ENCODE measurements at regions not wholly inside any gene's neighbourhood (a gene's known extent, or its start where the extent isn't known, plus 50 kb on each side); places are given as distances from the start of the nearest gene placed in this dataset.
"Not testable (repeated sequence)": the region's sequence is repeated elsewhere in the genome, so short reads cannot be mapped to it uniquely, and the experiment has no call there.

GRCh38 chr6:15922510-15923250 lies 206.2 kb upstream of the MYLIP start:
- no peak for DNase-seq

- no peak for DNase-seq
Observed at GRCh38 chr6:15921243-15921642, 207.6 kb upstream of the MYLIP start.

DNA sequence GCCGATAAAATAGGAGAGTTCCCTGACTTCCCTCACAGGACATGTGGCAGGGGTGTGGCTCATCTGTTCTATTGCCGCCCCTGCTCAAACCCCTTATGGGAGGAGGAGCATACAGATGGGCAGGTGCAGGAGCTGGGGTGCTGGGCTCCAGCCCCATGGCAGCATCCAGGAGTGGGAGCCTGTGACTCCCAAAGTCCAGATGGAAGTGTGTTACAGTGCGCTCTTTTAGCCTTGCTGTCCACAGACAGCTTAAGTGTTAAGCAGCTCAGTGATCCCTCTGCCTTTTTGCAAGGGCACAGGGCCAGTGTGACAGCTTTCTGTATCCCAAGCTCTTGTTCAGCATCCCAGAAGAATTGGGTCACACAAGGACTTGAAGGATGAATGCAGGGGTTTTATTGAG lies 212.3 kb upstream of the MYLIP start:
- no peak for DNase-seq

- no peak for DNase-seq
Observed at GRCh38 chr6:15915508-15916178, 213.2 kb upstream of the MYLIP start.

DNA sequence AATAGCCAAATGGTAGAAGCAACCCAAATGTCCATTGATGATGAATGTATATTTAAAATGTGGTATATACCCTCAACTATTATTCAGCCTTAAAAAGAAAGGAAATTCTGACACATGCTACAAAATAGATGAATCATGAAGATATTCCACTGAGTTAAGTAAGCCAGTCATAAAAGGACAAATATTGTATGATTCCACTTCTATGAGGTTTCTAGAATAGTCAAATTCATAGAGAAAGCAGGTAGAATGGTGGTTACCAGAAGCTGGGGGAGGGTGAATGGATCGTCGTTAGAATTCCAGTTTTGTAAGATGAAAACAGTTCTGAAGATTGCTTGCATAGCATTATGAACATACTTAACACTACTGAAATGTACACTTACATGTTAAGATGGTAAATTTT lies 214.3 kb upstream of the MYLIP start:
- no peak for DNase-seq

DNA sequence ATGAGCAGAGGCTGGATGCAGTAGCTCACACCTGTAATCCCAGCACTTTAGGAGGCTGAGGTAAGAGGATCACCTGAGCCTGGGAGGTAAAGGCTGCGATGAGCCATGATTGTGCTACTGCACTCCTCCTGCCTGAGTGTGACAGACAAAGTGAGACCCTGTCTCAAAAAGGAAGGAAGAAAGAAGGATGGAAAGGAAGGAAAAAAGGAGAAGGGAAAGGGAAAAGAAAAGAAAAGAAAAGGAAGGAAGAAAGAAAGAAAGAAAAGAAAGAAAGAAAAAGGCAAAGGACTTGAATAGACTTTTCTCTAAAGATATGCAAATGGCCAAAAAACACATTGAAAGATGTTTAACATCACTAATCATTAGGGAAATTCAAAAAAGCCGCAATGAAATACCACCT lies 215.3 kb upstream of the MYLIP start:
- DNase-seq = no peak

DNA sequence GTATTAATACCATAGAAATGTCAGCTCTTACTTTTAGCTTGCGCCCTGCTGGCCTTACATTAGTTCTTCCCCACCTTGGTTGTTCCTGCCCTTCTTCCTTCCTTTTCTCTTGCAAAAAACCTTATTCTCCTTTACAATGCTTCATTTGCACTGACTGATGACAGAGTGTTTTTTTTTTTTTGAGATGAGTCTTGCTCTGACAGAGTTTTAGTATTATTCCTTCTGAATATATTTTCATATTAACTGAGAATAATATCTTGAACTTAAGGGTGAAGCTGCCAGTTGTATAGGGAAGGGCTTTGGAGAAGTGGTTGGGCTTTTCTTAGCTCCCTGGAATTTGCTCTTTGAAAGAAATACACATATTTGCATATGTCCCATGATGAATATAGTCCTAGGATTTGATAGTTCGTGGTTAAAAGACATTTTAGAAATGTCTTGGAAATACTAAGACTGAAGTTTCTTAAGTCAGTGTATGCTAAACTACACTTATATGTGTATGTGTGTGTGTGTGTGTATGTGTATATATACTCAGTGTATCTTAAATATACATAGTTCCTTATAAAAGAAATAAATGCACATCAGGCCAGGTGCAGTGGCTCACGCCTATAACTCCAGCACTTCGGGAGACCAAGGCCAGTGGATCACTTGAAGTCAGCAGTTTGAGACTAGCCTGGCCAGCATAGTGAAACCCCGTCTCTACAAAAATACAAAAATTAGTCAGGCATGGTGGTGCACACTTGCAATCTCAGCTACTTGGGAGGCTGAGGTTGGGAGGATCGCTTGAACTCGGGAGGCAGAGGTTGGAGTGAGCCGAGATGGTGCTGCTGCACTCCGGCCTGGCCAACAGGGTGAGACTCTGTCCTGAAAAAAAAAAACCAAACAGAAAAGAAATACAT lies 216.1 kb upstream of the MYLIP start:
- DNase-seq = no peak

GRCh38 chr6:15911753-15912504 lies 217.0 kb upstream of the MYLIP start:
- DNase-seq = no peak

DNA sequence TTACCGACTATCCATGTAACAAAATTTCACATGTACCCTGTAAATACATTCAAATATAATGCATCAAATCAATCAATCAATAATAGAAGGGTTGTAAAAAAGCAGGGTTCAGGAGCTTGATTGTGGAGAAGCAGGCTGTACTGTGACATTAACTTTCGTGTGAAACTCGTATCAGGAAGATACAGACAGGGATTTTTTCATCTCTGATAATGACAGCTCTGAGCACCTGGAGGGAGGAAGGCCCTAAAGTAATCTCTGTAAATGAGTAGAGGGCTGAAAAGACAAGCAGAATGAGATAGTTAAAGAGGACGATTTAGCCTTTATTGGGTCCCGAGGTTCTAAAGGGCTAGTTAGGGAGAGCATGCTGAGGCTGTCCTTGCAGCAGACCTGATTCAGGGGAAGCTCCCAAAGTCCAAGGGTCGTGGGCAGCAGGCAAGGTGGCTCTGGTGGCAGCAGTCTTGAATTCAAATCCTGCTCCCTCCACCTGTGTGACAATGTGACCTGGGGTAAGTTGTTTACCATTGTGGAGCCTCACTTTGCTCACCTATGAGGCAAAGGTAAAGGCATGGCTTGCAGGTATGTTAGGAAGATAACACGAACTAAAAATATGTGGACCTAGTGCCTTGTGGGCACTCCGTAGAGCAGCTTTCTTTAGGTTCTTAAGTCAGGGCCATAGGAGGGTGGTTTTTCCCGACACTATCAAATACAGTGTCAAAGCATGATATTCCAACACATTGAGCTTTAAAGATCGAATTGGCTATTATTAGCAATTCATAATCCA lies 219.4 kb upstream of the MYLIP start:
- DNase-seq = no peak

GRCh38 chr6:15908871-15909270 lies 220.0 kb upstream of the MYLIP start:
- DNase-seq = no peak

- DNase-seq = peak; percentile 82
Observed at GRCh38 chr6:15907914-15908518, 220.9 kb upstream of the MYLIP start.

DNA sequence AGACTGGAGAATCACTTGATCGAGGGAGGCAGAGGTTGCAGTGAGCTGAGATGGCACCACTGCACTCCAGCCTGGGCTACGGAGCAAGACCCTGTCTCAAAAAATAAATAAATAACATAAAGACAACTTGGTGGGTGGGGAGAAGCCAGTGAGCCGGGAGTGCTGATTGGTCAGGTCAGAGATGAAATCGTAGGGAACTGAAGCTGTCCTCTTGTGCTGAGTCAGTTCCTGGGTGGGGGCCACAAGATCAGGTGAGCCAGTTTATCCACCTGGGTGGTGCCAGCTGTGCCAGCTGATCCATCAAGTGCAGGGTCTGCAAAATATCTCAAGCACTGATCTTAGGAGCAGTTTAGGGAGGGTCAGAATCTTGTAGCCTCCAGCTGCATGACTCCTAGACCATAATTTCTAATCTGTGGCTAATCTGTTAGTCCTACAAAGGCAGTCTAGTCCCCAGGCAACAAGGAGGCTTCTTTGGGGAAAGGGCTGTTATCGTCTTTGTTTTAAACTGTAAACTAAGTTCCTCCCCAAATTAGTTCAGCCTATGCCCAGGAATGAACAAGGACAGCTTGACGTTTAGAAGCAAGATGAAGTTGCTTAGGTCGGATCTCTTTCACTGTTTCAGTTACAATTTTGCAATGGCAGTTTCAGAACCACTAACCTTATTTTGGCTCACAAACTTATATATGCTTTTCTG lies 221.5 kb upstream of the MYLIP start:
- not testable (repeated sequence) for DNase-seq

DNA sequence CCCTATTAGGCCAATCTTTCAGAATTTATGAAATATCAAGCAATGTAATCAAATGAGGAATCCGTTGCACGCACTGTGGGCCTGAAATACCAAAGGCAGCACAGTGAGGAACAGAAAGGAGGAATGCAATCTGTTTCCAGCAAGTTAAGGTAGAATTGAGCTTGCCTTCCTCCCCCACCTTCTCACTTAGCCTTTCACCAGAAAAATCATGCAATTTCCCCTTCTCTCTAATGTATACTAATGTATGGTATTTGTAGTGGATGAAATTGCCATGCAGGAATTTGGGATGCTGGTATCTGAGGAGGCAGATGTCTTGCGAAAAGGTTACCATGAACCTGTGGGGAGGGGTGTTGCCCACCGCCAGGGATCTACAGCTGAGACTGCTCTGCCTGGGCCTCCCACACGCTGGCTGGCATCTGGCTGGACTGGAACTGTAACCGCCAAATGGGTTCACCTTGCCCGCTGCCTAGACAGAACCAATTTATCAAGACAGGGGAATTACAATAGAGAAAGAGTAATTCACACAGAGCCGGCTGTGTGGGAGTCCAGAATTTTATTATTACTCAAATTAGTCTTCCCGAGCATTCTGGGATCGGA lies 222.4 kb upstream of the MYLIP start:
- no peak for DNase-seq

GRCh38 chr6:15905488-15906419 lies 223.1 kb upstream of the MYLIP start:
- no peak for DNase-seq

DNA sequence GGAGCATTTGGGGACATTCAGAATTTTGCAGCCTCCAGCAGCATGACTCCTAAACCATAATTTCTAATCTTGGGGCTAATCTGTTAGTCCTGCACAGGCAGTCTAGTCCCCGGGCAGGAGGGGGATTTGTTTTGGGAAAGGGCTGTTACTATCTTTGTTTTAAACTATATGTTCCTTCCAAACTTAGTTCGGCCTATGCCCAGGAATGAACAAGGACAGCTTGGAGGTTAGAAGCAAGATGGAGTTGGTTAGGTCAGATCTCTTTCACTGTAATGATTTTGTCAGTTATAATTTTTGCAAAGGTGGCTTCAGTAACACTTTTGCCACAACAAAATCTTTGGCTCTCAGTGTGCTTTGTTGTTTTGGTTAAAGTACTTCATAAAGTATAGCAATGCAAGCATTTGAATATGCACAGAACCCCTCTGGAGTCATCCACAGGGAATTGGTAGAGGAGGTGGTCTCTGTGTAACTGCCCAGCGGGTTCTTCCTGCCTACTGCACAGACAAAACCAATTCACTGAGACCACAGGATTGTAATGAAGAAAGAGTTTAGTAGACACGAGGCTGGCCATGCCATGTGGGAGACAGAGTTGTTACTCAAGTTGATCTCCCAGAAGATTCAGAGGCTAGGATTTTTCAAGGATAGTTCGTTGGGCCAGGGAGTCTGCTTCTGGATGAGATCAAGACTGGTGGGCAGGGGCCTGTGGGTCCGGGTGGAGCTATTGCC lies 224.1 kb upstream of the MYLIP start:
- DNase-seq = no peak

GRCh38 chr6:15901141-15902115 lies 227.5 kb upstream of the MYLIP start:
- no peak for DNase-seq

DNA sequence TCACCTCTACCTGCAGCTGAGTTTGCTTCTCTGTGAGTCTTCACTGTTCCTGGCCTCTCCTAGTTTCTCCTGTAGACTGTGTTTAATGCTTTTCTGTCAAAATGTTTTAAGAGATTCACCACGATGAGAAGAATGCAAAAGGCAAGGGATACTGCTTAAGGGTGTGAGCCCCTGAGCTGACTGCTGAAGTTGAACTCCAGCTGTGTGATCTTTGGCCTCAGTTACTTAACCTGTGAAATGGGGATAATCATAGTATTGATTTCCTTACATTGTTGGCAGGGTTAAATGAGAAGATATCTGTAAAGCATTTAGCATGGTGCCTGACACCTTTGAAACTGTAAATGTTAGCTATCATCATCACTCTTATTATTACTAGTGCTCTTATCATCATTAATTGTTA lies 230.2 kb upstream of the MYLIP start:
- no peak for DNase-seq

Measured in NCI-H774 (cell line).